KMS-11 (cell line): ENCODE measurements at regions not wholly inside any gene's neighbourhood (a gene's known extent, or its start where the extent isn't known, plus 50 kb on each side); places are given as distances from the start of the nearest gene placed in this dataset.

Experiments
- H2AFZ ChIP-seq: fragments of 200-600 bp; sonication (generic); 2 replicates; pipeline ENCODE4 v1.6.1; 2016; ENCODE audit warnings: antibody characterized with exemption, mixed run types, low read depth
- H3K27ac ChIP-seq: fragments of 200-600 bp; sonication (generic); 2 replicates; pipeline ENCODE4 v1.6.1; 2016; ENCODE audit warnings: mild to moderate bottlenecking, mixed run types
- H3K27me3 ChIP-seq: fragments of 200-600 bp; sonication (generic); 2 replicates; pipeline ENCODE4 v1.6.1; 2017; ENCODE audit warnings: mild to moderate bottlenecking, low read depth, mixed run types, moderate library complexity; ENCODE audit not compliant: insufficient read depth
- H3K36me3 ChIP-seq: fragments of 200-600 bp; sonication (generic); 2 replicates; pipeline ENCODE4 v1.6.1; 2017; ENCODE audit warnings: mild to moderate bottlenecking, mixed run types; ENCODE audit not compliant: insufficient read depth
- H3K4me1 ChIP-seq: fragments of 200-600 bp; sonication (generic); 2 replicates; pipeline ENCODE4 v1.6.1; 2016; ENCODE audit warnings: mild to moderate bottlenecking, low read depth, mixed run types; ENCODE audit not compliant: poor library complexity, severe bottlenecking
- H3K4me2 ChIP-seq: fragments of 200-600 bp; sonication (generic); 2 replicates; pipeline ENCODE4 v1.7.0; 2016; ENCODE audit warnings: mild to moderate bottlenecking, mixed run types
- H3K4me3 ChIP-seq: fragments of 200-600 bp; sonication (generic); IDR thresholded peaks from 2 replicates; pipeline ENCODE4 v1.6.1; 2017; ENCODE audit warnings: low read depth, low read length, mixed read lengths; ENCODE audit not compliant: insufficient read depth
- H3K79me2 ChIP-seq: fragments of 200-600 bp; sonication (generic); 2 replicates; pipeline ENCODE4 v1.6.1; 2016; ENCODE audit warnings: low read depth, mixed run types; ENCODE audit not compliant: insufficient read depth
- H3K9ac ChIP-seq: fragments of 200-600 bp; sonication (generic); 2 replicates; pipeline ENCODE4 v1.6.1; 2016; ENCODE audit warnings: mild to moderate bottlenecking, mixed run types
- H4K20me1 ChIP-seq: fragments of 200-600 bp; sonication (generic); 2 replicates; pipeline ENCODE4 v1.6.1; 2016; ENCODE audit warnings: mild to moderate bottlenecking, mixed run types; ENCODE audit not compliant: insufficient read depth
- TF ChIP-seq, protein P1 (sequence below): fragments of 200-600 bp; sonication (generic); conservative IDR thresholded peaks from 2 replicates; pipeline ENCODE4 v1.6.1; 2017; ENCODE audit warnings: low read depth, mild to moderate bottlenecking, antibody characterized with exemption, low read length, moderate library complexity, mixed read lengths

DNA sequence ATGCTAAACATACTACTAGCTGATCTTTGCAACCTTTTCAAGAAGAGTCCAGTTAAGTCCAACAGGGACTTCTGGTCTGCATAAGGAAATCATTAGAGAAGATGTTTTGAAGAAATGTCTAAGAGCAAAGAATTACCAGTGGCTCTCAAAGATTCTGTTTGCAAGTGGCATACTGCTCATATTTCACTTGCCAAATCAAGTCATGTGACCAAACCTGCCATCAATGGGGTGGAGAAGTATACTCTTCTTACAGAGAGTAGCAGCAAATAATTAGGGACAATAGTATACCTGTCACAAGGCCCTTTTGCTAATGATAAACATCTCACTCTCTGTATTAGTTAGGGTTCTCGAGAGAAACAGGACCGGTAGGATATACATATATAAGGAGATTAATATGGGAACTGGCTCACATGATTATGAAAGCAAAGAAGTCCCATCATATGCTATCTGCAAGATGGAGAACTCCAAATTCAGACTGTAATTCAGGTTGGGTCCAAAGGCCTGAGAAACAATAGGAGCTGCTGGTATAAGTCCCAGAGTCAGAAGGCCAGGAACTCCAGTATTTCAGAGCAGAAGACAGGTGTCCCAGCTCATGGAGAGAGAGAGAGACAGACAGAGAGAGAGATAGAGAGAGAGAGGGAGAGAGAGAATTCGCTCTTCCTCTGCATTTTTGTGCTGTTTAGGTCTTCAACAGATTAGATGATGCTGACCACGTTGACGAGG is 111.5 kb downstream of the LCA5 start:
- no peak overlapping the region for H3K4me3 ChIP-seq
- H3K79me2 ChIP-seq = no peaks in the 10 kb centered on the region
- no peaks in the 10 kb centered on the region for H3K36me3 ChIP-seq
- TF ChIP-seq, protein P1, sequence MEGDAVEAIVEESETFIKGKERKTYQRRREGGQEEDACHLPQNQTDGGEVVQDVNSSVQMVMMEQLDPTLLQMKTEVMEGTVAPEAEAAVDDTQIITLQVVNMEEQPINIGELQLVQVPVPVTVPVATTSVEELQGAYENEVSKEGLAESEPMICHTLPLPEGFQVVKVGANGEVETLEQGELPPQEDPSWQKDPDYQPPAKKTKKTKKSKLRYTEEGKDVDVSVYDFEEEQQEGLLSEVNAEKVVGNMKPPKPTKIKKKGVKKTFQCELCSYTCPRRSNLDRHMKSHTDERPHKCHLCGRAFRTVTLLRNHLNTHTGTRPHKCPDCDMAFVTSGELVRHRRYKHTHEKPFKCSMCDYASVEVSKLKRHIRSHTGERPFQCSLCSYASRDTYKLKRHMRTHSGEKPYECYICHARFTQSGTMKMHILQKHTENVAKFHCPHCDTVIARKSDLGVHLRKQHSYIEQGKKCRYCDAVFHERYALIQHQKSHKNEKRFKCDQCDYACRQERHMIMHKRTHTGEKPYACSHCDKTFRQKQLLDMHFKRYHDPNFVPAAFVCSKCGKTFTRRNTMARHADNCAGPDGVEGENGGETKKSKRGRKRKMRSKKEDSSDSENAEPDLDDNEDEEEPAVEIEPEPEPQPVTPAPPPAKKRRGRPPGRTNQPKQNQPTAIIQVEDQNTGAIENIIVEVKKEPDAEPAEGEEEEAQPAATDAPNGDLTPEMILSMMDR = no peak
- no peaks in the 10 kb centered on the region for H4K20me1 ChIP-seq
- H3K4me1 ChIP-seq = no peaks in the 10 kb centered on the region
- H3K27me3 ChIP-seq = no peaks in the 10 kb centered on the region
- H3K27ac ChIP-seq = no peak overlapping the region
- H2AFZ ChIP-seq = no peak overlapping the region
- H3K4me2 ChIP-seq = no peak overlapping the region
- no peak overlapping the region for H3K9ac ChIP-seq

DNA sequence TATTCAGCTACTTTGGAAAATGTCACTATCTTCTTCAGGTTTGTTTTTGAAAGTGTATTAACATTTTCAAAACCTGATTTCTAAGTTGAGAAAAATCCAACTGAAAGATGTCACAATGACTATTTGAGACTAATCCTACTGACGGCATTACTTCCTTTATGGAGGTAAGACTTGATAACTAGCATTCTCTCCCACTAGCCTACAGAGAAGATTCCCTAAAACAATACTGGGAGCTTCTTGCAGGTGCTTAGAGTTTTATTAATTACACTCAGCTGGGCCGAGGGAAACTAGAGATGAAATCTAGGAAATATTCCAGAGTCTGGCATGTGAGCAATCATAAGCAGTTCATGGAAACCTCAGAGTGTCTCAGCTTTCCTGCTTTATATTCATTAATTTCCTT is 114.0 kb downstream of the LCA5 start:
- no peaks in the 10 kb centered on the region for H3K36me3 ChIP-seq

DNA sequence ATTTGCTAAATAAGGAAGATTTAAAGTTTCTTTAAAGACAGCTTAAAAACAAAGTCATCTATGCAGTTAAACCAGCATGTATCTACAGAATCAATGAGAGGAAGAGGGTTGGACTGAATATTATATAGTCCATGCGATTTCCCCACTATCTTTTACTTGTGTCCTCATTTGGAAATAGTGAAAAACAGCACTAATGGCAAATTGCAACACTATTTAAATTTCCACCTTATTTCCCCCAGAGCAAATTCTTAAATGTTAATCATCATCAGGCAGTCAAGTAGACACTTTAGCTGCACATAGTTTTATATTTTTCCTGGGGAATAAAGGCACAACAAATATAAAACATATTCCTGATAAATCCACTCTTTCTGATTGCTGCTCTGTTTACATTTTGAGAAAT is 114.6 kb downstream of the LCA5 start:
- Histone ChIP-seq H4K20me1 (no peaks in the 10 kb centered on the region), H3K27me3 (no peaks in the 10 kb centered on the region), H3K4me3 (no peak overlapping the region), H3K79me2 (no peaks in the 10 kb centered on the region), H3K4me2 (no peak overlapping the region), H3K4me1 (no peaks in the 10 kb centered on the region), H2AFZ (no peak overlapping the region), H3K9ac (no peak overlapping the region), H3K27ac (no peak overlapping the region), H3K36me3 (no peaks in the 10 kb centered on the region)
- TF ChIP-seq, protein P1 = no peak

More for the DNA sequence above, 114.0 kb downstream of the LCA5 start:
- TF ChIP-seq, protein P1 = no peak
- no peaks in the 10 kb centered on the region for H4K20me1 ChIP-seq
- no peak overlapping the region for H3K4me2 ChIP-seq
- H3K4me1 ChIP-seq = no peaks in the 10 kb centered on the region
- no peak overlapping the region for H2AFZ ChIP-seq
- H3K27ac ChIP-seq = no peak overlapping the region
- H3K79me2 ChIP-seq = no peaks in the 10 kb centered on the region
- H3K4me3 ChIP-seq = no peak overlapping the region
- no peak overlapping the region for H3K9ac ChIP-seq
- H3K27me3 ChIP-seq = no peaks in the 10 kb centered on the region

DNA sequence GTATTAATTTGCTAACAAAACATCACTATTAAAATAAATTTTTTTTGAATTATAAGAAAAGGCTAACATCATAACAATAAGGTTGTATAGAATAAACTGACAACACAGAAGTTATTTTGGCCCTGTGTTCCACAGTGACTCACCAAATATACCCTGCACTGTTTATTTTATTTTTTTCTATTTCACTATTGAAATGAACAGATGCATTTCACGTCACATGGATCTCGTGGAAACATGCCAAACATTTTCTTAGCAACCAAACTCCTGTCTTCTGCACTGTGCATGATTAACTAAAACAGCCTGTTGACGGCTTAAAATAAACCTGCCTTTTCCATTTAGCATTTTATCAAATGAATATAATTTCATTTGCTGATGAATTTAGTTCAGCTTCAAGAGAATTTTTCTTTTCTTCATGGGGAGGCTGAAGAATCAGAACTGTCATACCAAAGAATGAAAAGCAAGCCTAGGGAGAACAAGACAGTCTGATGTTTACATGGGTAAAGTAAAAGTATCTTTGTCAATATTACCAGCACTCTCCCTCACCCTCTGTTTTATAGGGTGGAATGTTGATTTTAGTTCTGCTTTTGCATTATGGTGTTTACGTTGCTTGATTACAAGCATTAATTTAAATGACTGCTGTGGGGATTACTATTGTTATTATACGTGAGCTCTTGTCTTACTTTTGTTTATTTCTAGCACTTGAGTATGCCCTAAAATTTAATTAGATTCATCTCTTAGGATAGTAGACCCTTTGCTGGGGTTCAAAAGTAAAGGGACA is 115.3 kb downstream of the LCA5 start:
- TF ChIP-seq, protein P1 = no peak
- H2AFZ ChIP-seq = no peak overlapping the region
- no peaks in the 10 kb centered on the region for H4K20me1 ChIP-seq
- H3K4me1 ChIP-seq = no peaks in the 10 kb centered on the region
- no peaks in the 10 kb centered on the region for H3K79me2 ChIP-seq
- H3K27ac ChIP-seq = no peak overlapping the region
- H3K27me3 ChIP-seq = no peaks in the 10 kb centered on the region
- no peak overlapping the region for H3K9ac ChIP-seq
- no peaks in the 10 kb centered on the region for H3K36me3 ChIP-seq
- no peak overlapping the region for H3K4me2 ChIP-seq
- H3K4me3 ChIP-seq = no peak overlapping the region
